ENCODE measurements at regions not wholly inside any gene's neighbourhood (a gene's known extent, or its start where the extent isn't known, plus 50 kb on each side); places are given as distances from the start of the nearest gene placed in this dataset.

DNA sequence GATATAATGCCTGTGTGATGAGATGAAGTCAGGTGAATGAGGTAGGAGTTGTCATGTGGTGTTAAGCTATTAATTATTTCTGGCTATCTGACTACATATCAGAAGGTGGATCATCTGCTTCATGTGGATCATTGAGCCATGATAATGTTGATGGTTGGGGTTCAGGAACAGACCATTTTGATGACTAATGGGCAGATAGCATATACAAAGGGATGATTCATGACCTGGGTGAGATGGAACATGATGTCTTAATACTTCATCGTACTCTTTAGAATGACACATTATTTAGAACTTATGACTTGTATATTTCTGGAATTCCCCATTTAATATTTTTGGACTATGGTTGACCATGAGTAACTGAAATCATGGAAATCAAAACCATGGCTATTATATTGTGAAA is 155.1 kb downstream of the OR13A1 start:
- Histone ChIP-seq H3K79me2 (ENCODE audit: control insufficient read depth, insufficient read depth, low read length) (no peaks in the 10 kb centered on the region), H3K9ac (ENCODE audit: insufficient read depth in 1 of 2, low read depth in 2 of 2, low read length in 2 of 2) (no peak overlapping the region), H3K27ac (ENCODE audit: extremely low read depth, low read depth, low read length) (no peak overlapping the region), H3K4me2 (ENCODE audit: insufficient read depth, low read length) (no peak overlapping the region), H3K4me1 (replicated peaks in 1 of 2; ENCODE audit: control insufficient read depth in 2 of 2, insufficient read depth in 2 of 2, low read length in 2 of 2) (peaks cover 0 to 2% of the 10 kb centered on the region in 2 experiments; a peak in 1 of 5 replicates), H3K27me3 (ENCODE audit: control insufficient read depth in 2 of 2, insufficient read depth in 2 of 2, low read length in 2 of 2) (no peaks in the 10 kb centered on the region), H3K4me3 (no peak overlapping the region), H3K9me1 (ENCODE audit: control insufficient read depth, insufficient read depth, low read length) (no peaks in the 10 kb centered on the region), H3K36me3 (ENCODE audit: control insufficient read depth, insufficient read depth, low read length) (no peaks in the 10 kb centered on the region), H4K20me1 (replicated peaks; ENCODE audit: control insufficient read depth, insufficient read depth, low read length) (no peaks in the 10 kb centered on the region; the same call in 1 of the 2 replicates), H2AFZ (ENCODE audit: low read depth, low read length) (no peak overlapping the region), H3K9me3 (replicated peaks; ENCODE audit: control insufficient read depth, insufficient read depth, low read depth, low read length) (no peaks in the 10 kb centered on the region)
- CTCF ChIA-PET (ENCODE audit: low intra/inter-chr PET ratio) = no interaction called here
- DNase-seq (ENCODE audit: extremely low read depth in 1 of 4, low spot score in 3 of 4) (no peak), FAIRE-seq (no peak), ATAC-seq (no peak)
- intact Hi-C loops (cut with micrococcal nuclease) (no loop called here), in situ Hi-C loops (cut with MboI) (no loop called here)
- POLR2A ChIA-PET = no interaction called here
- BruUV-seq (replicated peaks) = no TSS peak
- WGBS (ENCODE audit: insufficient coverage, low coverage, missing lambda C conversion rate) = 0% methylated on average over 1 of the region's 1 CpG
- TF ChIP-seq CHD2 (IDR thresholded peaks at IDR 0.05; ENCODE audit: low read depth, low read length) = no peak
- TF ChIP-seq XRCC4 (IDR thresholded peaks at IDR 0.05; ENCODE audit: extremely low read depth, insufficient read depth, insufficient read length) = no peak
- TF ChIP-seq, protein P1, sequence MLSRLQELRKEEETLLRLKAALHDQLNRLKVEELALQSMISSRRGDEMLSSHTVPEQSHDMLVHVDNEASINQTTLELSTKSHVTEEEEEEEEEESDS (CRISPR knock-in tag; IDR thresholded peaks at IDR 0.05) = no peak
- no peak for TF ChIP-seq ZNF785 (CRISPR knock-in tag; IDR thresholded peaks at IDR 0.05)
- no peak for TF ChIP-seq HNRNPLL (IDR thresholded peaks at IDR 0.05; ENCODE audit: low read depth, low read length, poor library complexity, severe bottlenecking)
- TF ChIP-seq, protein P2, sequence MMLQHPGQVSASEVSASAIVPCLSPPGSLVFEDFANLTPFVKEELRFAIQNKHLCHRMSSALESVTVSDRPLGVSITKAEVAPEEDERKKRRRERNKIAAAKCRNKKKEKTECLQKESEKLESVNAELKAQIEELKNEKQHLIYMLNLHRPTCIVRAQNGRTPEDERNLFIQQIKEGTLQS (IDR thresholded peaks at IDR 0.05) = peak; percentile 46
- TF ChIP-seq, protein P2 (CRISPR knock-in tag; conservative IDR thresholded peaks at IDR 0.05) = no peak
- TF ChIP-seq, protein P3, sequence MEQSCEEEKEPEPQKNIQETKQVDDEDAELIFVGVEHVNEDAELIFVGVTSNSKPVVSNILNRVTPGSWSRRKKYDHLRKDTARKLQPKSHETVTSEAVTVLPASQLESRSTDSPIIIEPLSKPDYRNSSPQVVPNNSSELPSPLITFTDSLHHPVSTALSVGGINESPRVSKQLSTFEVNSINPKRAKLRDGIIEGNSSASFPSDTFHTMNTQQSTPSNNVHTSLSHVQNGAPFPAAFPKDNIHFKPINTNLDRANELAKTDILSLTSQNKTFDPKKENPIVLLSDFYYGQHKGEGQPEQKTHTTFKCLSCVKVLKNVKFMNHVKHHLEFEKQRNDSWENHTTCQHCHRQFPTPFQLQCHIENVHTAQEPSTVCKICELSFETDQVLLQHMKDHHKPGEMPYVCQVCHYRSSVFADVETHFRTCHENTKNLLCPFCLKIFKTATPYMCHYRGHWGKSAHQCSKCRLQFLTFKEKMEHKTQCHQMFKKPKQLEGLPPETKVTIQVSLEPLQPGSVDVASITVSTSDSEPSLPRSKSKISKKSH (CRISPR knock-in tag; IDR thresholded peaks at IDR 0.05) = no peak
- TF ChIP-seq COPS2 (conservative IDR thresholded peaks at IDR 0.05) = no peak
- TF ChIP-seq, protein P4, sequence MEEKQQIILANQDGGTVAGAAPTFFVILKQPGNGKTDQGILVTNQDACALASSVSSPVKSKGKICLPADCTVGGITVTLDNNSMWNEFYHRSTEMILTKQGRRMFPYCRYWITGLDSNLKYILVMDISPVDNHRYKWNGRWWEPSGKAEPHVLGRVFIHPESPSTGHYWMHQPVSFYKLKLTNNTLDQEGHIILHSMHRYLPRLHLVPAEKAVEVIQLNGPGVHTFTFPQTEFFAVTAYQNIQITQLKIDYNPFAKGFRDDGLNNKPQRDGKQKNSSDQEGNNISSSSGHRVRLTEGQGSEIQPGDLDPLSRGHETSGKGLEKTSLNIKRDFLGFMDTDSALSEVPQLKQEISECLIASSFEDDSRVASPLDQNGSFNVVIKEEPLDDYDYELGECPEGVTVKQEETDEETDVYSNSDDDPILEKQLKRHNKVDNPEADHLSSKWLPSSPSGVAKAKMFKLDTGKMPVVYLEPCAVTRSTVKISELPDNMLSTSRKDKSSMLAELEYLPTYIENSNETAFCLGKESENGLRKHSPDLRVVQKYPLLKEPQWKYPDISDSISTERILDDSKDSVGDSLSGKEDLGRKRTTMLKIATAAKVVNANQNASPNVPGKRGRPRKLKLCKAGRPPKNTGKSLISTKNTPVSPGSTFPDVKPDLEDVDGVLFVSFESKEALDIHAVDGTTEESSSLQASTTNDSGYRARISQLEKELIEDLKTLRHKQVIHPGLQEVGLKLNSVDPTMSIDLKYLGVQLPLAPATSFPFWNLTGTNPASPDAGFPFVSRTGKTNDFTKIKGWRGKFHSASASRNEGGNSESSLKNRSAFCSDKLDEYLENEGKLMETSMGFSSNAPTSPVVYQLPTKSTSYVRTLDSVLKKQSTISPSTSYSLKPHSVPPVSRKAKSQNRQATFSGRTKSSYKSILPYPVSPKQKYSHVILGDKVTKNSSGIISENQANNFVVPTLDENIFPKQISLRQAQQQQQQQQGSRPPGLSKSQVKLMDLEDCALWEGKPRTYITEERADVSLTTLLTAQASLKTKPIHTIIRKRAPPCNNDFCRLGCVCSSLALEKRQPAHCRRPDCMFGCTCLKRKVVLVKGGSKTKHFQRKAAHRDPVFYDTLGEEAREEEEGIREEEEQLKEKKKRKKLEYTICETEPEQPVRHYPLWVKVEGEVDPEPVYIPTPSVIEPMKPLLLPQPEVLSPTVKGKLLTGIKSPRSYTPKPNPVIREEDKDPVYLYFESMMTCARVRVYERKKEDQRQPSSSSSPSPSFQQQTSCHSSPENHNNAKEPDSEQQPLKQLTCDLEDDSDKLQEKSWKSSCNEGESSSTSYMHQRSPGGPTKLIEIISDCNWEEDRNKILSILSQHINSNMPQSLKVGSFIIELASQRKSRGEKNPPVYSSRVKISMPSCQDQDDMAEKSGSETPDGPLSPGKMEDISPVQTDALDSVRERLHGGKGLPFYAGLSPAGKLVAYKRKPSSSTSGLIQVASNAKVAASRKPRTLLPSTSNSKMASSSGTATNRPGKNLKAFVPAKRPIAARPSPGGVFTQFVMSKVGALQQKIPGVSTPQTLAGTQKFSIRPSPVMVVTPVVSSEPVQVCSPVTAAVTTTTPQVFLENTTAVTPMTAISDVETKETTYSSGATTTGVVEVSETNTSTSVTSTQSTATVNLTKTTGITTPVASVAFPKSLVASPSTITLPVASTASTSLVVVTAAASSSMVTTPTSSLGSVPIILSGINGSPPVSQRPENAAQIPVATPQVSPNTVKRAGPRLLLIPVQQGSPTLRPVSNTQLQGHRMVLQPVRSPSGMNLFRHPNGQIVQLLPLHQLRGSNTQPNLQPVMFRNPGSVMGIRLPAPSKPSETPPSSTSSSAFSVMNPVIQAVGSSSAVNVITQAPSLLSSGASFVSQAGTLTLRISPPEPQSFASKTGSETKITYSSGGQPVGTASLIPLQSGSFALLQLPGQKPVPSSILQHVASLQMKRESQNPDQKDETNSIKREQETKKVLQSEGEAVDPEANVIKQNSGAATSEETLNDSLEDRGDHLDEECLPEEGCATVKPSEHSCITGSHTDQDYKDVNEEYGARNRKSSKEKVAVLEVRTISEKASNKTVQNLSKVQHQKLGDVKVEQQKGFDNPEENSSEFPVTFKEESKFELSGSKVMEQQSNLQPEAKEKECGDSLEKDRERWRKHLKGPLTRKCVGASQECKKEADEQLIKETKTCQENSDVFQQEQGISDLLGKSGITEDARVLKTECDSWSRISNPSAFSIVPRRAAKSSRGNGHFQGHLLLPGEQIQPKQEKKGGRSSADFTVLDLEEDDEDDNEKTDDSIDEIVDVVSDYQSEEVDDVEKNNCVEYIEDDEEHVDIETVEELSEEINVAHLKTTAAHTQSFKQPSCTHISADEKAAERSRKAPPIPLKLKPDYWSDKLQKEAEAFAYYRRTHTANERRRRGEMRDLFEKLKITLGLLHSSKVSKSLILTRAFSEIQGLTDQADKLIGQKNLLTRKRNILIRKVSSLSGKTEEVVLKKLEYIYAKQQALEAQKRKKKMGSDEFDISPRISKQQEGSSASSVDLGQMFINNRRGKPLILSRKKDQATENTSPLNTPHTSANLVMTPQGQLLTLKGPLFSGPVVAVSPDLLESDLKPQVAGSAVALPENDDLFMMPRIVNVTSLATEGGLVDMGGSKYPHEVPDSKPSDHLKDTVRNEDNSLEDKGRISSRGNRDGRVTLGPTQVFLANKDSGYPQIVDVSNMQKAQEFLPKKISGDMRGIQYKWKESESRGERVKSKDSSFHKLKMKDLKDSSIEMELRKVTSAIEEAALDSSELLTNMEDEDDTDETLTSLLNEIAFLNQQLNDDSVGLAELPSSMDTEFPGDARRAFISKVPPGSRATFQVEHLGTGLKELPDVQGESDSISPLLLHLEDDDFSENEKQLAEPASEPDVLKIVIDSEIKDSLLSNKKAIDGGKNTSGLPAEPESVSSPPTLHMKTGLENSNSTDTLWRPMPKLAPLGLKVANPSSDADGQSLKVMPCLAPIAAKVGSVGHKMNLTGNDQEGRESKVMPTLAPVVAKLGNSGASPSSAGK (IDR thresholded peaks at IDR 0.05) = no peak

Measured in K562 (cell line).